ENCODE measurements at regions not wholly inside any gene's neighbourhood (a gene's known extent, or its start where the extent isn't known, plus 50 kb on each side); places are given as distances from the start of the nearest gene placed in this dataset.

GRCh38 chrX:149284616-149285015, 220.5 kb downstream of the IDS start:
- TF ChIP-seq, protein P1, sequence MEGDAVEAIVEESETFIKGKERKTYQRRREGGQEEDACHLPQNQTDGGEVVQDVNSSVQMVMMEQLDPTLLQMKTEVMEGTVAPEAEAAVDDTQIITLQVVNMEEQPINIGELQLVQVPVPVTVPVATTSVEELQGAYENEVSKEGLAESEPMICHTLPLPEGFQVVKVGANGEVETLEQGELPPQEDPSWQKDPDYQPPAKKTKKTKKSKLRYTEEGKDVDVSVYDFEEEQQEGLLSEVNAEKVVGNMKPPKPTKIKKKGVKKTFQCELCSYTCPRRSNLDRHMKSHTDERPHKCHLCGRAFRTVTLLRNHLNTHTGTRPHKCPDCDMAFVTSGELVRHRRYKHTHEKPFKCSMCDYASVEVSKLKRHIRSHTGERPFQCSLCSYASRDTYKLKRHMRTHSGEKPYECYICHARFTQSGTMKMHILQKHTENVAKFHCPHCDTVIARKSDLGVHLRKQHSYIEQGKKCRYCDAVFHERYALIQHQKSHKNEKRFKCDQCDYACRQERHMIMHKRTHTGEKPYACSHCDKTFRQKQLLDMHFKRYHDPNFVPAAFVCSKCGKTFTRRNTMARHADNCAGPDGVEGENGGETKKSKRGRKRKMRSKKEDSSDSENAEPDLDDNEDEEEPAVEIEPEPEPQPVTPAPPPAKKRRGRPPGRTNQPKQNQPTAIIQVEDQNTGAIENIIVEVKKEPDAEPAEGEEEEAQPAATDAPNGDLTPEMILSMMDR (IDR thresholded peaks at IDR 0.05) = no peak
- no peak for TF ChIP-seq POLR2A (IDR thresholded peaks at IDR 0.05)
